NB4 (cell line): ENCODE measurements at regions not wholly inside any gene's neighbourhood (a gene's known extent, or its start where the extent isn't known, plus 50 kb on each side); places are given as distances from the start of the nearest gene placed in this dataset.

Experiments used
- DNase-seq: peaks from one replicate; pipeline ENCODE4 v3.0.0; 2010; ENCODE audit warnings: low read depth
- H3K4me3 ChIP-seq: one replicate; pipeline ENCODE4 v1.5.1; 2011; ENCODE audit warnings: mild to moderate bottlenecking, low read depth, low read length, moderate library complexity
- MYC ChIP-seq: IDR thresholded peaks from 2 replicates; pipeline ENCODE4 v1.6.1; 2011; ENCODE audit warnings: low read depth, low read length
- POLR2A ChIP-seq: IDR thresholded peaks from 2 replicates; pipeline ENCODE4 v1.6.1; 2011; ENCODE audit warnings: mild to moderate bottlenecking; ENCODE audit not compliant: insufficient read length; ENCODE audit errors: extremely low read depth
- TF ChIP-seq, protein P1 (sequence below): IDR thresholded peaks from one replicate; pipeline ENCODE4 v1.5.1; 2012; ENCODE audit warnings: low read depth, low read length
- TF ChIP-seq, protein P2 (sequence below): IDR thresholded peaks from 2 replicates; pipeline ENCODE4 v1.6.1; 2011; ENCODE audit warnings: low read depth, low read length

DNA sequence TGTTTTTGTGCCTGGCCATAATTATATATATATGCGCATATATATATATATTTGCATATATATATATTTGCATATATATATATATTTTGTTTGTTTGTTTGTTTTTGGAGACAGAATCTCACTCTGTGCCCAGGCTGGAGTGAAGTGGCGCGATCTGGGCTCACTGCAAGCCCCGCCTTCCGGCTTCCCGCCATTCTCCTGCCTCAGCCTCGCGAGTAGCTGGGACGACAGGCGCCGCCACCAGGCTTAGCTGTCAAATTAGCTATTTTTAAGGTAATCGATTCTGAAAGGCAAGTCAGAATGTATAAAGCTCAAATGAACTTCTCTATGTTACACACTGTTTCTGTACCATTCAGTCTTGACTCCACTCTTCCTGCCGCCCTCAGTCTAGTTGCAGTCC lies 273.3 kb downstream of the TRIML1 start:
- H3K4me3 ChIP-seq: no peak overlapping the region
- TF ChIP-seq, protein P1, sequence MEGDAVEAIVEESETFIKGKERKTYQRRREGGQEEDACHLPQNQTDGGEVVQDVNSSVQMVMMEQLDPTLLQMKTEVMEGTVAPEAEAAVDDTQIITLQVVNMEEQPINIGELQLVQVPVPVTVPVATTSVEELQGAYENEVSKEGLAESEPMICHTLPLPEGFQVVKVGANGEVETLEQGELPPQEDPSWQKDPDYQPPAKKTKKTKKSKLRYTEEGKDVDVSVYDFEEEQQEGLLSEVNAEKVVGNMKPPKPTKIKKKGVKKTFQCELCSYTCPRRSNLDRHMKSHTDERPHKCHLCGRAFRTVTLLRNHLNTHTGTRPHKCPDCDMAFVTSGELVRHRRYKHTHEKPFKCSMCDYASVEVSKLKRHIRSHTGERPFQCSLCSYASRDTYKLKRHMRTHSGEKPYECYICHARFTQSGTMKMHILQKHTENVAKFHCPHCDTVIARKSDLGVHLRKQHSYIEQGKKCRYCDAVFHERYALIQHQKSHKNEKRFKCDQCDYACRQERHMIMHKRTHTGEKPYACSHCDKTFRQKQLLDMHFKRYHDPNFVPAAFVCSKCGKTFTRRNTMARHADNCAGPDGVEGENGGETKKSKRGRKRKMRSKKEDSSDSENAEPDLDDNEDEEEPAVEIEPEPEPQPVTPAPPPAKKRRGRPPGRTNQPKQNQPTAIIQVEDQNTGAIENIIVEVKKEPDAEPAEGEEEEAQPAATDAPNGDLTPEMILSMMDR: no peak
- TF ChIP-seq, protein P2, sequence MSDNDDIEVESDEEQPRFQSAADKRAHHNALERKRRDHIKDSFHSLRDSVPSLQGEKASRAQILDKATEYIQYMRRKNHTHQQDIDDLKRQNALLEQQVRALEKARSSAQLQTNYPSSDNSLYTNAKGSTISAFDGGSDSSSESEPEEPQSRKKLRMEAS: no peak
- TF ChIP-seq POLR2A: no peak
- no peak for TF ChIP-seq MYC
- DNase-seq: no peak

DNA sequence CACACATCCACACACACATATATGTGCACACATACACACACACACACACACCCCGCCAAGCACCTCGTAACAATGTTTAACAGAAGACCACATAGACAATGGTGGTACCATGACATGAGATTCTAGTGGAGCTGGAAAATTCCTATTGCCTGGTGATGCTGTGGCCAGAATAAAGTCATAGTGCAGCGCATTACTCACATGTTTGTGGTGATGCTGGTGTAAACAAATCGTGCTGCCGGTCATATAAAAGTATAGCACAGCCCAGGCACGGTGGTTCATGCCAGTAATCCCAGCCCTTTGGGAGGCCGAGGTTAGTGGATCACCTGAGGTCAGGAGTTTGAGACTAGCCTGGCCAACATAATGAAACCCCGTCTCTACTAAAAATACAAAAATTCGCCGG lies 275.2 kb downstream of the TRIML1 start:
- TF ChIP-seq MYC: no peak
- TF ChIP-seq, protein P2: no peak
- TF ChIP-seq POLR2A: no peak
- TF ChIP-seq, protein P1: no peak
- DNase-seq: no peak
- H3K4me3 ChIP-seq: no peak overlapping the region

DNA sequence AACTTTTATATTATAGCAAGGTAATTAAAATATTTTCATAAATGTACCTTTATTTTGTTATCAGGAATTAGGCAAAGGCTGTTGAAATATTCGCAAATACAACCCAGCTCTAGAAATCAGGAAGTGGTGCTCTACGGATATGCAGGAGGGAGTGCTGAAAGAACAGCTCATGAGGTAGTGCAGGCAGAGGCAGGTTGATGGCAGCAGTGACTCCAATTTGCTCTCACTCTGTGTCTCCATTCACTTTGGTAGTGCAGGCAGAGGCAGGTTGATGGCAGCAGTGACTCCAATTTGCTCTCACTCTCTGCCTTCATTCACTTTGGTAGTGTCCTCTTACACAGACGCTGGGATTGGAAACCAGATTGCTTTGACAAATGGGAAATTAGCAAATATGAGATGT lies 277.9 kb downstream of the TRIML1 start:
- no peak overlapping the region for H3K4me3 ChIP-seq
- TF ChIP-seq MYC (no peak), POLR2A (no peak)
- TF ChIP-seq, protein P2: no peak
- TF ChIP-seq, protein P1: no peak
- DNase-seq: peak; percentile 23

DNA sequence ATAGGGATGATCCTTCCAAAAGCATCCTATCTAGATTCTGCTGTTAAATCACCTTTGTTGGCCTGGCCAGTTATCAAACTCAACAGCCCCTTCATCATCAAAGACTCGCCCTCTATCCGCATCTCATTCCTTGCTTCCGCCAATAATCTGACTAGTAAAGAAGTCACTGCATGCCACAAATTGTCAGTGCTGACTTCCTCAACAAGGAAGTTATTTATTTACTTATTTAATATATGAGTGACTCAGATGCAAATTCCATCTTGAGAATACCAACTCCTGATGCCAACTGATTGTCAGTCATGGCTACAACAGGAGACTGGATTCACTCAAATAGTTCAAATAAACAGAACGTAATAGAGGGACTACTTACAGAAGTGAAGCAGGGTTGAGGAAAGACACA lies 283.8 kb downstream of the TRIML1 start:
- no peak for DNase-seq
- no peak overlapping the region for H3K4me3 ChIP-seq
- TF ChIP-seq POLR2A: no peak

DNA sequence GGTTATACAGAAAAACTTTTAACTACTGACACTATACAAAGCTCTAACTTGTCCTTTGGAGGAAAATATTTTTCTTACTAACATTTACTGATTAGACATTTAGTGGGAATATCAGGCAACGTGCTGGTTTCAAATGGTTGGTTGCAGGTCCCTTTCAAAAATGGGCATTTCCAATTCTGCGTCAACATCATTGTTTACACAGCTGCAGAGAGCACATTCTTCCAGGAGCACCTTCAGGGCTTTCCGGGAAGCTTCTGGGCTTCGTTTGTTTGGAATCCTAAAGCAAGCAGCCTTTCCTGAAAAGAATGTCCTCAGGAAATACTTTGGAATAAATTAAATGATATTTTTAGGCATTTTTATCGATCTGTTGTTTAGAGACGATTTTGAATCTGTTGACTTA lies 289.7 kb downstream of the TRIML1 start:
- DNase-seq: no peak
- no peak overlapping the region for H3K4me3 ChIP-seq
- TF ChIP-seq, protein P2: no peak
- TF ChIP-seq POLR2A: no peak
- no peak for TF ChIP-seq MYC
- TF ChIP-seq, protein P1: no peak

DNA sequence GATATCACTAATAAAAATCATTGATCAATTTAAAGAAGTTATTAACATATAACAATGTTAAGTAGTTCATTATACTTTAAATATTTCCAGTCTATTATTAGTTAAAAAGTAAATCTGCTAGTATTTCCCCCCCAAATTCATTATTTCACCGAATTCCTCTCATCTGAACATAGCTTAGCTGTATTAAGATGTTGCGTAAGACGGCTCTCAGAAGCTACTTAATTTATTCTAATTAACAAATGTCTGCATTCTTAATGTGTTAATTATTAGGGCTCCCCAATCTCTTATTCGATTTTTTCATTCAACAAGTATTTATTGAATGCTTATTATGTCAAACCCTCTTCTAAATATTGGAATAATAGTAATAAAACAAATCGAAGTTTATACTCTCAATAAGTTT lies 290.7 kb downstream of the TRIML1 start:
- DNase-seq: no peak
- TF ChIP-seq MYC: no peak
- TF ChIP-seq, protein P2: no peak
- TF ChIP-seq, protein P1: no peak
- no peak for TF ChIP-seq POLR2A
- H3K4me3 ChIP-seq: no peak overlapping the region
